OCI-LY3 (cell line): ENCODE measurements at regions not wholly inside any gene's neighbourhood (a gene's known extent, or its start where the extent isn't known, plus 50 kb on each side); places are given as distances from the start of the nearest gene placed in this dataset.

ENCODE experiments used
- H2AFZ ChIP-seq: fragments of 200-600, 300-600 bp; shearing (Covaris generic); 2 replicates; pipeline ENCODE4 v1.6.0; 2014; ENCODE audit warnings: antibody characterized with exemption, low read depth, low read length
- H3K27ac ChIP-seq: fragments of 200-600, 300-600 bp; sonication (generic); 2 replicates; pipeline ENCODE4 v1.5.1; 2014; ENCODE audit warnings: mild to moderate bottlenecking, low read length, moderate library complexity, mixed read lengths
- H3K27me3 ChIP-seq: fragments of 200-600, 300-600 bp; sonication (generic); 2 replicates; pipeline ENCODE4 v1.6.1; 2014; ENCODE audit warnings: low read depth, low read length, mixed read lengths
- H3K36me3 ChIP-seq: fragments of 200-600, 300-600 bp; sonication (generic); replicated peaks from 2 replicates; pipeline ENCODE3; 2014; ENCODE audit warnings: low read depth, low read length, mixed read lengths
- H3K4me1 ChIP-seq: fragments of 300-600, 200-600 bp; sonication (generic); 2 replicates; pipeline ENCODE4 v1.6.1; 2014; ENCODE audit warnings: low read length, mixed read lengths
- H3K4me2 ChIP-seq: fragments of 200-600, 300-600 bp; sonication (generic); 2 replicates; pipeline ENCODE4 v1.6.1; 2014; ENCODE audit warnings: low read length, mixed read lengths
- H3K4me3 ChIP-seq: fragments of 300-600, 200-600 bp; sonication (generic); 2 replicates; pipeline ENCODE4 v1.5.1; 2014; ENCODE audit warnings: antibody characterized with exemption, mild to moderate bottlenecking, low read length, moderate library complexity
- H3K79me2 ChIP-seq: fragments of 300-600, 200-600 bp; shearing (Covaris generic); 2 replicates; pipeline ENCODE4 v1.6.1; 2014; ENCODE audit warnings: mild to moderate bottlenecking, low read length, mixed read lengths
- H3K9ac ChIP-seq: fragments of 300-600, 200-600 bp; shearing (Covaris generic); 2 replicates; pipeline ENCODE4 v1.6.0; 2014; ENCODE audit warnings: mild to moderate bottlenecking, low read length, moderate library complexity
- H3K9me3 ChIP-seq: fragments of 200-600, 300-600 bp; shearing (Covaris generic); 2 replicates; pipeline ENCODE4 v1.6.1; 2014; ENCODE audit warnings: low read length, mixed read lengths; ENCODE audit not compliant: insufficient read depth
- H4K20me1 ChIP-seq: fragments of 200-600, 300-600 bp; sonication (generic); 2 replicates; pipeline ENCODE4 v1.6.1; 2016; ENCODE audit warnings: low read length, mixed read lengths; ENCODE audit not compliant: insufficient read depth
- EZH2phosphoT487 ChIP-seq: fragments of 200-600 bp; shearing (Covaris generic); IDR thresholded peaks from 2 replicates; pipeline ENCODE4 v1.6.1; 2018; ENCODE audit warnings: antibody characterized with exemption, mixed run types, low read depth
- TF ChIP-seq, protein P1 (sequence below): fragments of 200-600, 300-600 bp; sonication (generic); IDR thresholded peaks from 2 replicates; pipeline ENCODE4 v1.5.1; 2014; ENCODE audit warnings: antibody characterized with exemption, low read length, low read depth

DNA sequence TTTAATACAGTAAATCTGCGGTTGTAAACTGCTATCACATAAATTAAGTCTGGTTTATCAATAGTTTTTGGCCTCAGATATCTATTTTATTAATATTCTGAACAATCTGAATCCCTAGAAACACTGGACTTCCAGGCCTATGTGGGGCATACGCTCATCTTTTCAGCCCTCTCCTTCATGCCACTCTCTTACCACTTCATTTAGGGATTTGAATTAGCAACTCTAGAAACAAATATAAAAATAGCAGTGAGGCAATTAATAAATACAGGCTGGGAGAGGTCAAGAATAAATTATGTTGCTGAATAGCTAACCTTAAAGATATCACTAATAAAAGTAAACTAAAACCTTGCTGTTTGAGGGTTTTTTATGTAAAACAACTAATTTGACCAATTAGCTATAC, 480.3 kb upstream of the CD180 start:
- H2AFZ ChIP-seq = no peak overlapping the region
- H3K27ac ChIP-seq = no peak overlapping the region
- H3K27me3 ChIP-seq = no peaks in the 10 kb centered on the region
- H3K4me1 ChIP-seq = no peaks in the 10 kb centered on the region
- H3K4me2 ChIP-seq = no peak overlapping the region
- no peaks in the 10 kb centered on the region for H4K20me1 ChIP-seq
- H3K79me2 ChIP-seq = no peaks in the 10 kb centered on the region
- H3K36me3 ChIP-seq = no peaks in the 10 kb centered on the region
- no peak overlapping the region for H3K4me3 ChIP-seq
- TF ChIP-seq, protein P1, sequence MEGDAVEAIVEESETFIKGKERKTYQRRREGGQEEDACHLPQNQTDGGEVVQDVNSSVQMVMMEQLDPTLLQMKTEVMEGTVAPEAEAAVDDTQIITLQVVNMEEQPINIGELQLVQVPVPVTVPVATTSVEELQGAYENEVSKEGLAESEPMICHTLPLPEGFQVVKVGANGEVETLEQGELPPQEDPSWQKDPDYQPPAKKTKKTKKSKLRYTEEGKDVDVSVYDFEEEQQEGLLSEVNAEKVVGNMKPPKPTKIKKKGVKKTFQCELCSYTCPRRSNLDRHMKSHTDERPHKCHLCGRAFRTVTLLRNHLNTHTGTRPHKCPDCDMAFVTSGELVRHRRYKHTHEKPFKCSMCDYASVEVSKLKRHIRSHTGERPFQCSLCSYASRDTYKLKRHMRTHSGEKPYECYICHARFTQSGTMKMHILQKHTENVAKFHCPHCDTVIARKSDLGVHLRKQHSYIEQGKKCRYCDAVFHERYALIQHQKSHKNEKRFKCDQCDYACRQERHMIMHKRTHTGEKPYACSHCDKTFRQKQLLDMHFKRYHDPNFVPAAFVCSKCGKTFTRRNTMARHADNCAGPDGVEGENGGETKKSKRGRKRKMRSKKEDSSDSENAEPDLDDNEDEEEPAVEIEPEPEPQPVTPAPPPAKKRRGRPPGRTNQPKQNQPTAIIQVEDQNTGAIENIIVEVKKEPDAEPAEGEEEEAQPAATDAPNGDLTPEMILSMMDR = no peak
- TF ChIP-seq EZH2phosphoT487 = no peak
- H3K9me3 ChIP-seq = no peaks in the 10 kb centered on the region
- H3K9ac ChIP-seq = no peak overlapping the region

DNA sequence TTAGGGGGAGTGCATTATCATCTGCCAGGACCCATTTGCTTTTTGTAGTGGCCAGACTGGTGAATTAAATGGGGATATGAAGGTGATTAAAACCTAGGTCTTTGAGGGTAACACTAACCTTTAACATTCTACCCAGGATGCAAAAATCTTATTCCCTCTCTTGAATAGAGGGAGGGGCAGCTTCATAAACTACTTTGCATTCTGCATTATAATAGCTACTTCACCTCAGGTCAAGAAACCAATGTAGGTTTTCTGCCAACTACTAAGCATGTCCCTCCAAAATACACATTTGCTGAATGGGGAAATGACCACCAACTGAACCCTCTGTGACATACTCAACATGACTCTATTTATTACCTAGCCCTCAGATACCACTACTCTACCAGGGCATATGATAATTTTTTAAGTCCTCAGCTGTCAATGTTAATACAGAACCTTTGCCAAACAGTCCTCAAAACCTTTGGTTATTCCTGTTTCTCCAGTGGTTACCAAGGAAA, 477.6 kb upstream of the CD180 start:
- Histone ChIP-seq H3K27me3 (no peaks in the 10 kb centered on the region), H3K4me3 (no peak overlapping the region), H2AFZ (no peak overlapping the region), H3K27ac (no peak overlapping the region), H3K9me3 (no peaks in the 10 kb centered on the region), H3K79me2 (no peaks in the 10 kb centered on the region), H3K4me2 (no peak overlapping the region), H3K36me3 (no peaks in the 10 kb centered on the region), H3K4me1 (no peaks in the 10 kb centered on the region), H4K20me1 (no peaks in the 10 kb centered on the region), H3K9ac (no peak overlapping the region)
- TF ChIP-seq, protein P1 = no peak
- no peak for TF ChIP-seq EZH2phosphoT487

DNA sequence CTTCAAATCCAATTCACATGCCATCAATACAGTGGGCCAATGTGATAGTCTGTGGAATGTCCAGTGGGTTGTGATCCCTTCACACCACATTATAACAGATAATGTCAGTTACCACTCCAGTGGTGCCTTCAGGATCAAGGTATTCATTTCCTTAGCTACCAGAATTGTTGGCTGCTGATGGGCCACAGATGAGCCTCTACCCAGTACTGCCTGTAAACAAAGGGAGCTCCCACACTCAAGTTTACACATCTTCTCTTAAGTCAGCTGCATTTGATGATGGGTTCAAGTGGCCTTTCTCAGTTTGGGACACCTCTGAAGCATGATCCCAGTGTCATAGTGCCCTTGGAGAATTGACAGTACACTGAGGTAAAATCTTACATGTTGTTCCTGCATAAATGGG, 477.0 kb upstream of the CD180 start:
- Histone ChIP-seq H2AFZ (no peak overlapping the region), H3K27ac (no peak overlapping the region), H3K4me1 (no peaks in the 10 kb centered on the region), H3K36me3 (no peaks in the 10 kb centered on the region), H3K4me2 (no peak overlapping the region), H3K9ac (no peak overlapping the region), H3K4me3 (no peak overlapping the region), H3K9me3 (no peaks in the 10 kb centered on the region), H4K20me1 (no peaks in the 10 kb centered on the region), H3K27me3 (no peaks in the 10 kb centered on the region), H3K79me2 (no peaks in the 10 kb centered on the region)
- TF ChIP-seq, protein P1 = no peak

DNA sequence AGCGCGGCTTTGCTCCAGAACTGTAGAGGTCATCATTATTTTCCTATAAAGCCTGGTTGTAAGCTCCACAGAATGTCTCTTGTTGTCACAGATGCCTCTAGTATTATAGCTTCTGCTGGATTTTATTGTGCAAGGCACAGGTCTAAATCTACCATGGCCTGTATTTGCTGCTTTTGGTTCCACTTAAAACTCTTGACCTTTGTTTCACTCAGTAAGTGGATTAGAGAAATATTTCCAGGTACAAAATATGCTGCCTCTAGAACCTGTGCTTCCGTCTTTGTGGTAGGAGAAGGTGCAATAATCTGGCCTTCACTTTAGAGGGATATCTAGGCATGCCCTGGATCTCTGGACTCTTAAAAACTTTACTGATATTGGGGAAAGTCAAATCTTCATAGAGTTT, 476.6 kb upstream of the CD180 start:
- Histone ChIP-seq H3K36me3 (no peaks in the 10 kb centered on the region), H3K9ac (no peak overlapping the region), H3K4me3 (no peak overlapping the region), H3K27me3 (no peaks in the 10 kb centered on the region), H3K79me2 (no peaks in the 10 kb centered on the region), H2AFZ (no peak overlapping the region), H4K20me1 (no peaks in the 10 kb centered on the region), H3K4me2 (no peak overlapping the region), H3K27ac (no peak overlapping the region), H3K9me3 (no peaks in the 10 kb centered on the region), H3K4me1 (no peaks in the 10 kb centered on the region)
- TF ChIP-seq, protein P1 = no peak
- no peak for TF ChIP-seq EZH2phosphoT487
